Liver (tissue), 8 donors: ENCODE measurements at regions not wholly inside any gene's neighbourhood (a gene's known extent, or its start where the extent isn't known, plus 50 kb on each side); places are given as distances from the start of the nearest gene placed in this dataset.

ENCODE experiments used
- DNase-seq: peaks from one replicate; pipeline ENCODE4 v3.0.0-alpha.2; 2017; ENCODE audit warnings: low spot score
- H3K27ac ChIP-seq, 2 donors: one replicate each; pipeline ENCODE4 v1.7.0; 2013; ENCODE audit warnings: inconsistent platforms in 2 of 2, low read length in 2 of 2, control low read depth in 1 of 2, low read depth in 1 of 2, mild to moderate bottlenecking in 1 of 2
- H3K27me3 ChIP-seq, 4 donors: one replicate each; pipeline versions ENCODE4 v1.6.1 to v1.7.0; 2013; ENCODE audit warnings: low read length in 3 of 4, inconsistent platforms in 1 of 4, mild to moderate bottlenecking in 1 of 4, moderate library complexity in 1 of 4; ENCODE audit not compliant: control insufficient read depth in 4 of 4, insufficient read depth in 4 of 4
- H3K36me3 ChIP-seq, 4 donors: one replicate each; pipeline versions ENCODE4 v1.6.1 to v1.7.0; 2013; ENCODE audit warnings: low read length in 3 of 4, mild to moderate bottlenecking in 3 of 4, low read depth in 1 of 4, moderate library complexity in 1 of 4; ENCODE audit not compliant: control insufficient read depth in 4 of 4, insufficient read depth in 3 of 4
- H3K4me1 ChIP-seq, 4 donors: one replicate each; pipeline versions ENCODE4 v1.6.1 to v1.7.0; 2013; ENCODE audit warnings: low read length in 3 of 4, mild to moderate bottlenecking in 3 of 4, moderate library complexity in 1 of 4; ENCODE audit not compliant: control insufficient read depth in 4 of 4, insufficient read depth in 4 of 4
- H3K4me3 ChIP-seq, 3 donors: one replicate each; pipeline versions ENCODE4 v1.6.1 to v1.7.0; 2013; ENCODE audit warnings: low read length in 3 of 3, control low read depth in 1 of 3, low read depth in 1 of 3, mild to moderate bottlenecking in 1 of 3
- H3K9ac ChIP-seq, 2 donors: one replicate each; pipeline ENCODE4 v1.7.0; 2013; ENCODE audit warnings: low read length in 2 of 2, mild to moderate bottlenecking in 2 of 2, moderate library complexity in 2 of 2, control low read depth in 1 of 2, low read depth in 1 of 2
- H3K9me3 ChIP-seq, 4 donors: one replicate each; pipeline versions ENCODE4 v1.6.1 to v1.7.0; 2013; ENCODE audit warnings: low read length in 3 of 4; ENCODE audit not compliant: control insufficient read depth in 4 of 4
- ATF3 ChIP-seq: IDR thresholded peaks from 2 replicates; pipeline ENCODE4 v1.6.1; 2016; ENCODE audit warnings: antibody characterized with exemption
- EGR1 ChIP-seq, 2 donors: IDR thresholded peaks; 2 replicates each; pipeline ENCODE4 v1.6.1; 2016 to 2018; ENCODE audit warnings: antibody characterized with exemption in 2 of 2, low read depth in 2 of 2
- FOXA1 ChIP-seq: IDR thresholded peaks from 2 replicates; pipeline ENCODE4 v1.6.1; 2016; ENCODE audit warnings: antibody characterized with exemption
- FOXA2 ChIP-seq: IDR thresholded peaks from 2 replicates; pipeline ENCODE4 v1.6.1; 2016; ENCODE audit warnings: antibody characterized with exemption
- GABPA ChIP-seq, 2 donors: IDR thresholded peaks in 1 of 2; conservative IDR thresholded peaks in 1 of 2; 2 replicates each; pipeline ENCODE4 v1.6.1; 2016; ENCODE audit warnings: antibody characterized with exemption in 2 of 2, mild to moderate bottlenecking in 1 of 2, moderate library complexity in 1 of 2
- HNF4A ChIP-seq, 2 donors: conservative IDR thresholded peaks; 2 replicates each; pipeline ENCODE4 v1.6.1; 2016; ENCODE audit warnings: antibody characterized with exemption in 2 of 2, mild to moderate bottlenecking in 2 of 2
- HNF4G ChIP-seq: IDR thresholded peaks from 2 replicates; pipeline ENCODE4 v1.6.1; 2016; ENCODE audit warnings: antibody characterized with exemption
- JUND ChIP-seq, 2 donors: IDR thresholded peaks; 2 replicates each; pipeline ENCODE4 v1.6.1; 2016; ENCODE audit warnings: antibody characterized with exemption in 2 of 2
- MAX ChIP-seq: IDR thresholded peaks from 2 replicates; pipeline ENCODE4 v1.6.1; 2016; ENCODE audit warnings: antibody characterized with exemption
- NR2F2 ChIP-seq: IDR thresholded peaks from 2 replicates; pipeline ENCODE4 v1.6.1; 2016; ENCODE audit warnings: antibody characterized with exemption
- RAD21 ChIP-seq, 2 donors: IDR thresholded peaks; 2 replicates each; pipeline ENCODE4 v1.6.1; 2016; ENCODE audit warnings: antibody characterized with exemption in 2 of 2, mild to moderate bottlenecking in 2 of 2
- RXRA ChIP-seq, 2 donors: IDR thresholded peaks; 2 replicates each; pipeline ENCODE4 v1.6.1; 2017 to 2018; ENCODE audit warnings: antibody characterized with exemption in 2 of 2, mild to moderate bottlenecking in 1 of 2
- SP1 ChIP-seq: IDR thresholded peaks from 2 replicates; pipeline ENCODE4 v1.6.1; 2018; ENCODE audit warnings: antibody characterized with exemption, mild to moderate bottlenecking
- TAF1 ChIP-seq: conservative IDR thresholded peaks from 2 replicates; pipeline ENCODE4 v1.6.1; 2016; ENCODE audit warnings: antibody characterized with exemption, mild to moderate bottlenecking
- YY1 ChIP-seq: IDR thresholded peaks from 2 replicates; pipeline ENCODE4 v1.6.1; 2016; ENCODE audit warnings: antibody characterized with exemption, mild to moderate bottlenecking
- ZBTB33 ChIP-seq: IDR thresholded peaks from 2 replicates; pipeline ENCODE4 v1.6.1; 2016; ENCODE audit warnings: antibody characterized with exemption
- WGBS: extraction: QIAGEN DNeasy Blood & Tissue Kit; methylation state at CpG from one replicate; pipeline ENCODE4 v1.1.7; 2013; 5-methylcytosine and 5-hydroxymethylcytosine counted together
- TF ChIP-seq, protein P1 (sequence below): IDR thresholded peaks from 2 replicates; pipeline ENCODE4 v1.6.1; 2016; ENCODE audit warnings: antibody characterized with exemption, mild to moderate bottlenecking
- TF ChIP-seq, protein P2 (sequence below): fragments of 150-350 bp; IDR thresholded peaks from 2 replicates; pipeline ENCODE4 v1.5.1; 2017; ENCODE audit warnings: improper control_type of control experiment, low read depth, low read length; ENCODE audit not compliant: missing input control
- donor health status: healthy.
- donor health status: healthy.
- donor health status: healthy.
- donor health status: healthy.
- donor health status: healthy.

DNA sequence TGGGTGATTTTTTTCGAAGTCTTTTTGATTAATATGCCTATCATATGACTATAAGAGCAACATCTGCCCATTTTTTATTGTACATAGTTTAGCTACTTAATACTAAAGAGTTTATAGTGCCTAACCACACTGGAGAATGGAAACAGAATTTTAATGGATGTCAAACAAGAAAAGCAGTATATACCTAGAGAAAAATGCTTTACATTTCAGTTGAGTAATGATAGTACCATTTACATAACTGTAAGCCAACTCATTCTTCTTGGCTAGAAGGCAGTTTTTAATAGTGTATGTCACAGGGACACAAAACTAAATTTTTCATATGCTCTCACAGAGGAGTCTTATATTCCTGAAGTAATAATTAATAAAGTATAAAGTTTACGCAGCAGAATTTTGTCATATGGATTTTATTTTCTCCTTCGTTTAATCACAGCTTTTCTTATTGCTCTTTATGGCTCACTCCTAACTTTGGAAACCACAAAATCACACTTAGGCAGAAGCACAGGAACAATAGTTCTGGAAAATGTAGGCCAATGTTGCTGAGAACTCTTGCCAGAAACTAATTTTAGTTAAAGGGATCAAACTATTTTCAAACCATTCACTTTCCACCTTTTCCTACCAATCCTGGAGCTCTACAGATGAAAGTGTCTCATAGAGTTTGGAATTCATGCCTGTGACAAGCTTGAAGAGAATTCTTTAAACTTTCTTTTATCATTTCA, 243.6 kb downstream of the ZIC1 start:
- no peaks in the 10 kb centered on the region for H3K4me1 ChIP-seq
- H3K36me3 ChIP-seq, result peaks cover 0 to 2% (median 0%) of the 10 kb centered on the region in 4 donors
- no peak for TF ChIP-seq MAX
- TF ChIP-seq NR2F2, result no peak
- TF ChIP-seq JUND (IDR thresholded peaks at IDR 0.05), result no peak
- no peak for TF ChIP-seq FOXA1
- TF ChIP-seq YY1, result no peak
- no peak for TF ChIP-seq FOXA2
- TF ChIP-seq, protein P1, sequence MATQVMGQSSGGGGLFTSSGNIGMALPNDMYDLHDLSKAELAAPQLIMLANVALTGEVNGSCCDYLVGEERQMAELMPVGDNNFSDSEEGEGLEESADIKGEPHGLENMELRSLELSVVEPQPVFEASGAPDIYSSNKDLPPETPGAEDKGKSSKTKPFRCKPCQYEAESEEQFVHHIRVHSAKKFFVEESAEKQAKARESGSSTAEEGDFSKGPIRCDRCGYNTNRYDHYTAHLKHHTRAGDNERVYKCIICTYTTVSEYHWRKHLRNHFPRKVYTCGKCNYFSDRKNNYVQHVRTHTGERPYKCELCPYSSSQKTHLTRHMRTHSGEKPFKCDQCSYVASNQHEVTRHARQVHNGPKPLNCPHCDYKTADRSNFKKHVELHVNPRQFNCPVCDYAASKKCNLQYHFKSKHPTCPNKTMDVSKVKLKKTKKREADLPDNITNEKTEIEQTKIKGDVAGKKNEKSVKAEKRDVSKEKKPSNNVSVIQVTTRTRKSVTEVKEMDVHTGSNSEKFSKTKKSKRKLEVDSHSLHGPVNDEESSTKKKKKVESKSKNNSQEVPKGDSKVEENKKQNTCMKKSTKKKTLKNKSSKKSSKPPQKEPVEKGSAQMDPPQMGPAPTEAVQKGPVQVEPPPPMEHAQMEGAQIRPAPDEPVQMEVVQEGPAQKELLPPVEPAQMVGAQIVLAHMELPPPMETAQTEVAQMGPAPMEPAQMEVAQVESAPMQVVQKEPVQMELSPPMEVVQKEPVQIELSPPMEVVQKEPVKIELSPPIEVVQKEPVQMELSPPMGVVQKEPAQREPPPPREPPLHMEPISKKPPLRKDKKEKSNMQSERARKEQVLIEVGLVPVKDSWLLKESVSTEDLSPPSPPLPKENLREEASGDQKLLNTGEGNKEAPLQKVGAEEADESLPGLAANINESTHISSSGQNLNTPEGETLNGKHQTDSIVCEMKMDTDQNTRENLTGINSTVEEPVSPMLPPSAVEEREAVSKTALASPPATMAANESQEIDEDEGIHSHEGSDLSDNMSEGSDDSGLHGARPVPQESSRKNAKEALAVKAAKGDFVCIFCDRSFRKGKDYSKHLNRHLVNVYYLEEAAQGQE, result no peak
- TF ChIP-seq RAD21 (IDR thresholded peaks at IDR 0.05), result no peak
- no peak for TF ChIP-seq HNF4G
- no peak for TF ChIP-seq EGR1 (IDR thresholded peaks at IDR 0.05; ENCODE audit: low read depth in 2 of 2)
- TF ChIP-seq ATF3, result no peak
- TF ChIP-seq HNF4A (conservative IDR thresholded peaks at IDR 0.05), result no peak
- no peak for TF ChIP-seq GABPA (IDR thresholded peaks at IDR 0.05 in 1 of 2, conservative IDR thresholded peaks at IDR 0.05 in 1 of 2)
- no peak for TF ChIP-seq ZBTB33
- no peak for TF ChIP-seq TAF1
- no peak for TF ChIP-seq RXRA (IDR thresholded peaks at IDR 0.05)
- TF ChIP-seq SP1, result no peak
- TF ChIP-seq, protein P2, sequence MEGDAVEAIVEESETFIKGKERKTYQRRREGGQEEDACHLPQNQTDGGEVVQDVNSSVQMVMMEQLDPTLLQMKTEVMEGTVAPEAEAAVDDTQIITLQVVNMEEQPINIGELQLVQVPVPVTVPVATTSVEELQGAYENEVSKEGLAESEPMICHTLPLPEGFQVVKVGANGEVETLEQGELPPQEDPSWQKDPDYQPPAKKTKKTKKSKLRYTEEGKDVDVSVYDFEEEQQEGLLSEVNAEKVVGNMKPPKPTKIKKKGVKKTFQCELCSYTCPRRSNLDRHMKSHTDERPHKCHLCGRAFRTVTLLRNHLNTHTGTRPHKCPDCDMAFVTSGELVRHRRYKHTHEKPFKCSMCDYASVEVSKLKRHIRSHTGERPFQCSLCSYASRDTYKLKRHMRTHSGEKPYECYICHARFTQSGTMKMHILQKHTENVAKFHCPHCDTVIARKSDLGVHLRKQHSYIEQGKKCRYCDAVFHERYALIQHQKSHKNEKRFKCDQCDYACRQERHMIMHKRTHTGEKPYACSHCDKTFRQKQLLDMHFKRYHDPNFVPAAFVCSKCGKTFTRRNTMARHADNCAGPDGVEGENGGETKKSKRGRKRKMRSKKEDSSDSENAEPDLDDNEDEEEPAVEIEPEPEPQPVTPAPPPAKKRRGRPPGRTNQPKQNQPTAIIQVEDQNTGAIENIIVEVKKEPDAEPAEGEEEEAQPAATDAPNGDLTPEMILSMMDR, result no peak
- H3K9me3 ChIP-seq, result no peaks in the 10 kb centered on the region
- no peak overlapping the region for H3K4me3 ChIP-seq
- no peaks in the 10 kb centered on the region for H3K27me3 ChIP-seq
- WGBS, result 77% methylated on average over 3 of the region's 3 CpGs
- no peak for DNase-seq
- no peak overlapping the region for H3K27ac ChIP-seq
- no peak overlapping the region for H3K9ac ChIP-seq
